GM23338 (cell line): ENCODE measurements at regions not wholly inside any gene's neighbourhood (a gene's known extent, or its start where the extent isn't known, plus 50 kb on each side); places are given as distances from the start of the nearest gene placed in this dataset.

Experiments used
- ATAC-seq: fragments of 200-7000 bp; cut with Tn5 transposase; 3 replicates; pipeline ENCODE4 v1.9.1; 2020
- DNase-seq: peaks from one replicate; pipeline ENCODE4 v3.0.0-alpha.2; 2015; ENCODE audit warnings: low spot score
- H2AFZ ChIP-seq: fragments of 200-600 bp; sonication (generic); 2 replicates; pipeline ENCODE4 v1.8.0; 2016; ENCODE audit warnings: antibody characterized with exemption, mild to moderate bottlenecking, moderate library complexity
- H3F3A ChIP-seq: fragments of 200-600 bp; sonication (generic); replicated peaks from 2 replicates; pipeline ENCODE4 v1.8.0; 2017; ENCODE audit warnings: antibody characterized with exemption, mixed run types, low read depth
- H3K27ac ChIP-seq: fragments of 200-600 bp; sonication (generic); 2 replicates; pipeline ENCODE4 v1.6.1; 2016; ENCODE audit warnings: low read depth
- H3K27me3 ChIP-seq: fragments of 200-600 bp; sonication (generic); 2 replicates; pipeline ENCODE4 v1.8.0; 2016; ENCODE audit warnings: mild to moderate bottlenecking, mixed run types, moderate library complexity; ENCODE audit not compliant: insufficient read depth
- H3K36me3 ChIP-seq: fragments of 200-600 bp; sonication (generic); 2 replicates; pipeline ENCODE4 v1.8.0; 2016; ENCODE audit warnings: mild to moderate bottlenecking; ENCODE audit not compliant: insufficient read depth
- H3K4me1 ChIP-seq: fragments of 200-600 bp; sonication (generic); 2 replicates; pipeline ENCODE4 v1.8.0; 2016; ENCODE audit warnings: mild to moderate bottlenecking, moderate library complexity; ENCODE audit not compliant: insufficient read depth
- H3K4me2 ChIP-seq: fragments of 200-600 bp; sonication (generic); 2 replicates; pipeline ENCODE4 v1.7.1; 2017; ENCODE audit warnings: mixed run types
- H3K4me3 ChIP-seq: fragments of 200-600 bp; sonication (generic); 2 replicates; pipeline ENCODE4 v1.6.1; 2016; ENCODE audit warnings: mixed run types
- H3K79me2 ChIP-seq: fragments of 200-600 bp; sonication (generic); replicated peaks from 2 replicates; pipeline ENCODE4 v1.8.0; 2017; ENCODE audit warnings: mild to moderate bottlenecking; ENCODE audit not compliant: insufficient read depth
- H3K9me2 ChIP-seq: fragments of 200-600 bp; sonication (generic); 2 replicates; pipeline ENCODE4 v1.8.0; 2017; ENCODE audit not compliant: insufficient read depth
- H4K20me1 ChIP-seq: fragments of 200-600 bp; sonication (generic); replicated peaks from 2 replicates; pipeline ENCODE4 v1.8.0; 2017; ENCODE audit warnings: mild to moderate bottlenecking; ENCODE audit not compliant: insufficient read depth
- H3K27ac Mint-ChIP-seq: 2 replicates; pipeline ENCODE4 v1.8.0; 2020; ENCODE audit warnings: inconsistent platforms, mild to moderate bottlenecking, moderate library complexity, mixed read lengths
- H3K27me3 Mint-ChIP-seq: 3 replicates; pipeline ENCODE4 v1.8.0; 2022; ENCODE audit warnings: low read depth, mild to moderate bottlenecking, moderate library complexity, mixed read lengths, inconsistent platforms; ENCODE audit not compliant: insufficient read depth, poor library complexity
- H3K36me3 Mint-ChIP-seq: 3 replicates; pipeline ENCODE4 v1.8.0; 2021; ENCODE audit warnings: low read depth, mild to moderate bottlenecking, inconsistent platforms, moderate library complexity, mixed read lengths
- H3K4me1 Mint-ChIP-seq: 3 replicates; pipeline ENCODE4 v1.8.0; 2020; ENCODE audit warnings: mild to moderate bottlenecking, inconsistent platforms, mixed read lengths
- H3K4me3 Mint-ChIP-seq: 3 replicates; pipeline ENCODE4 v1.8.0; 2021; ENCODE audit warnings: moderate library complexity, mild to moderate bottlenecking, inconsistent platforms, mixed read lengths
- H3K9me3 Mint-ChIP-seq: 3 replicates; pipeline ENCODE4 v1.8.0; 2020; ENCODE audit warnings: moderate library complexity, mild to moderate bottlenecking, inconsistent platforms, mixed read lengths
- CREB1 ChIP-seq: fragments of 250-450 bp; sonication (Bioruptor Pico); IDR thresholded peaks from 2 replicates; pipeline ENCODE4 v1.5.0; 2020; ENCODE audit warnings: low read depth, mild to moderate bottlenecking, moderate library complexity
- CTCF ChIP-seq, 2 experiments: fragments of 200-600 bp in 1 of 2; sonication (generic) in 1 of 2; conservative IDR thresholded peaks; 2 replicates each; pipeline versions ENCODE4 v1.5.1 to v1.6.1; 2016 to 2017; ENCODE audit warnings: antibody characterized with exemption in 2 of 2, low read depth in 2 of 2, mild to moderate bottlenecking in 2 of 2, moderate library complexity in 1 of 2
- EZH2 ChIP-seq: fragments of 200-600 bp; sonication (generic); IDR thresholded peaks from one replicate; pipeline ENCODE4 v1.8.0; 2017; ENCODE audit warnings: antibody characterized with exemption, mild to moderate bottlenecking, low read depth; ENCODE audit not compliant: unreplicated experiment
- EZH2phosphoT487 ChIP-seq: fragments of 200-600 bp; sonication (generic); IDR thresholded peaks from one replicate; pipeline ENCODE4 v1.8.1; 2018; ENCODE audit warnings: antibody characterized with exemption; ENCODE audit not compliant: unreplicated experiment
- JUNB ChIP-seq: IDR thresholded peaks from one replicate; pipeline ENCODE4 v1.6.1; 2016; ENCODE audit warnings: antibody characterized with exemption; ENCODE audit not compliant: unreplicated experiment
- NANOG ChIP-seq: IDR thresholded peaks from 2 replicates; pipeline ENCODE4 v1.6.1; 2016; ENCODE audit warnings: antibody characterized with exemption, borderline replicate concordance
- POLR2AphosphoS5 ChIP-seq: IDR thresholded peaks from 2 replicates; pipeline ENCODE4 v1.6.1; 2016; ENCODE audit warnings: antibody characterized with exemption, low read depth
- REST ChIP-seq: IDR thresholded peaks from one replicate; pipeline ENCODE4 v1.6.1; 2018; ENCODE audit warnings: antibody characterized with exemption; ENCODE audit not compliant: unreplicated experiment
- STAT1 ChIP-seq: IDR thresholded peaks from one replicate; pipeline ENCODE4 v1.6.1; 2016; ENCODE audit warnings: antibody characterized with exemption; ENCODE audit not compliant: unreplicated experiment
- ZNF114 ChIP-seq: fragments of 250-450 bp; sonication (Bioruptor Pico); IDR thresholded peaks from 2 replicates; pipeline ENCODE4 v1.5.0; 2020; ENCODE audit warnings: mild to moderate bottlenecking, moderate library complexity
- ZNF331 ChIP-seq: fragments of 250-450 bp; sonication (Bioruptor Pico); IDR thresholded peaks from 2 replicates; pipeline ENCODE4 v1.5.0; 2020; ENCODE audit warnings: low read depth, mild to moderate bottlenecking, moderate library complexity
- ZNF462 ChIP-seq: fragments of 250-450 bp; sonication (Bioruptor Pico); IDR thresholded peaks from 2 replicates; pipeline ENCODE4 v1.5.0; 2020; ENCODE audit warnings: mild to moderate bottlenecking, moderate library complexity

- H3K4me1 ChIP-seq: no peaks in the 10 kb centered on the region
- Mint-ChIP-seq H3K27me3 (peaks cover 2% of the 10 kb centered on the region), H3K4me3 (no peak overlapping the region), H3K27ac (no peak overlapping the region), H3K4me1 (no peaks in the 10 kb centered on the region), H3K9me3 (no peaks in the 10 kb centered on the region), H3K36me3 (no peaks in the 10 kb centered on the region)
- no peaks in the 10 kb centered on the region for H3K27me3 ChIP-seq
- H3F3A ChIP-seq: no peaks in the 10 kb centered on the region
- DNase-seq: no peak
- H3K4me2 ChIP-seq: no peak overlapping the region
- no peak overlapping the region for H3K4me3 ChIP-seq
- H3K36me3 ChIP-seq: no peaks in the 10 kb centered on the region
- no peaks in the 10 kb centered on the region for H3K9me2 ChIP-seq
- no peak overlapping the region for H3K27ac ChIP-seq
- TF ChIP-seq STAT1 (no peak), CTCF (conservative IDR thresholded peaks at IDR 0.05; ENCODE audit: low read depth in 2 of 2) (peak in 1 of 2 experiments; percentile 34; a peak in 2 of 4 replicates)
- no peaks in the 10 kb centered on the region for H3K79me2 ChIP-seq
- H4K20me1 ChIP-seq: no peaks in the 10 kb centered on the region
- ATAC-seq: no peak
- H2AFZ ChIP-seq: no peak overlapping the region
Observed at GRCh38 chr6:151738960-151739359, 68.5 kb upstream of the ESR1 start.

- Histone ChIP-seq H3K4me1 (no peaks in the 10 kb centered on the region), H3K4me3 (no peak overlapping the region), H3K27ac (no peak overlapping the region), H3K9me2 (no peaks in the 10 kb centered on the region), H2AFZ (peak overlapping the region; percentile 72), H3K4me2 (no peak overlapping the region), H3K27me3 (no peaks in the 10 kb centered on the region), H3K79me2 (no peaks in the 10 kb centered on the region), H3K36me3 (no peaks in the 10 kb centered on the region), H3F3A (no peaks in the 10 kb centered on the region), H4K20me1 (no peaks in the 10 kb centered on the region)
- no peaks in the 10 kb centered on the region for H3K4me1 Mint-ChIP-seq
- no peaks in the 10 kb centered on the region for H3K9me3 Mint-ChIP-seq
- no peak overlapping the region for H3K4me3 Mint-ChIP-seq
- H3K27me3 Mint-ChIP-seq: no peaks in the 10 kb centered on the region
- H3K36me3 Mint-ChIP-seq: no peaks in the 10 kb centered on the region
- DNase-seq (no peak), ATAC-seq (no peak)
- peak overlapping the region; percentile 12; the same call in 1 of the 2 replicates for H3K27ac Mint-ChIP-seq
- TF ChIP-seq NANOG (no peak), STAT1 (no peak), JUNB (no peak), CREB1 (CRISPR knock-in tag) (no peak), ZNF331 (CRISPR knock-in tag) (no peak), ZNF462 (no peak), REST (no peak), EZH2 (no peak), EZH2phosphoT487 (no peak), POLR2AphosphoS5 (no peak), ZNF114 (CRISPR knock-in tag) (no peak)
Observed at GRCh38 chr6:151740820-151741219, 66.7 kb upstream of the ESR1 start.
